IMR-90 (cell line): ENCODE measurements at regions not wholly inside any gene's neighbourhood (a gene's known extent, or its start where the extent isn't known, plus 50 kb on each side); places are given as distances from the start of the nearest gene placed in this dataset.

Experiments used
- ATAC-seq: fragments of 200-7000 bp; cut with Tn5 transposase; 2 replicates; pipeline ENCODE4 v1.9.1; 2020; ENCODE audit warnings: low read depth, mild to moderate bottlenecking, moderate library complexity
- BruUV-seq: library from RNA; stranded (reverse); fragments of 400-500 nt; replicated peaks from 2 replicates; lab custom pipeline; 2021; lab: Mats Ljungman, UMichigan
- CTCF ChIA-PET: fragments of 300-600 bp; formaldehyde crosslinking; extraction: SDS; loops from one replicate; lab custom pipeline; 2021; ENCODE audit warnings: antibody characterized with exemption; lab: Yijun Ruan, JAX
- POLR2A ChIA-PET: fragments of 300-600 bp; sonication (Branson Sonifier 250); formaldehyde crosslinking; loops from one replicate; lab custom pipeline; 2022; ENCODE audit warnings: antibody characterized with exemption; ENCODE audit not compliant: unreplicated experiment; lab: Charles Lee
- DNase-seq: peaks from one replicate; pipeline ENCODE4 v3.0.0; 2013
- H2AFZ ChIP-seq: replicated peaks from 2 replicates; pipeline ENCODE3; 2013; ENCODE audit warnings: low read length, mild to moderate bottlenecking; ENCODE audit not compliant: poor library complexity
- H2AK5ac ChIP-seq: 2 replicates; pipeline ENCODE4 v1.6.1; 2013; ENCODE audit warnings: low read depth, low read length, inconsistent platforms
- H2AK9ac ChIP-seq: replicated peaks from 2 replicates; pipeline ENCODE3; 2013; ENCODE audit warnings: mild to moderate bottlenecking, low read depth, low read length, moderate library complexity; ENCODE audit not compliant: poor library complexity
- H2BK120ac ChIP-seq: 2 replicates; pipeline ENCODE4 v1.6.1; 2013; ENCODE audit warnings: low read depth, low read length, inconsistent platforms
- H2BK15ac ChIP-seq: 3 replicates; pipeline ENCODE4 v1.6.1; 2013; ENCODE audit warnings: low read depth, low read length, inconsistent platforms
- H2BK20ac ChIP-seq: 2 replicates; pipeline ENCODE4 v1.6.1; 2013; ENCODE audit warnings: low read depth, mild to moderate bottlenecking, inconsistent platforms, low read length, moderate library complexity
- H2BK5ac ChIP-seq: 2 replicates; pipeline ENCODE4 v1.6.1; 2013; ENCODE audit warnings: mild to moderate bottlenecking, low read depth, low read length, inconsistent platforms; ENCODE audit not compliant: poor library complexity, severe bottlenecking
- H3K14ac ChIP-seq: replicated peaks from 2 replicates; pipeline ENCODE4 v1.6.1; 2013; ENCODE audit warnings: low read depth, low read length, inconsistent platforms
- H3K18ac ChIP-seq: 2 replicates; pipeline ENCODE4 v1.6.1; 2013; ENCODE audit warnings: low read depth, low read length, control low read depth
- H3K23ac ChIP-seq: 2 replicates; pipeline ENCODE4 v1.6.1; 2013; ENCODE audit warnings: low read depth, low read length, inconsistent platforms
- H3K27ac ChIP-seq: 2 replicates; pipeline ENCODE4 v1.5.1; 2013; ENCODE audit warnings: mild to moderate bottlenecking, control low read depth, low read length; ENCODE audit not compliant: insufficient read depth
- H3K27me3 ChIP-seq: 2 replicates; pipeline ENCODE4 v1.6.1; 2013; ENCODE audit warnings: low read length; ENCODE audit not compliant: control insufficient read depth, insufficient read depth
- H3K36me3 ChIP-seq: 2 replicates; pipeline ENCODE4 v1.6.1; 2013; ENCODE audit warnings: low read length, mixed read lengths; ENCODE audit not compliant: control insufficient read depth, insufficient read depth
- H3K4ac ChIP-seq: 2 replicates; pipeline ENCODE4 v1.6.1; 2013; ENCODE audit warnings: low read depth, low read length, inconsistent platforms
- H3K4me1 ChIP-seq: 2 replicates; pipeline ENCODE4 v1.6.1; 2013; ENCODE audit warnings: low read length, mixed read lengths; ENCODE audit not compliant: control insufficient read depth, insufficient read depth
- H3K4me2 ChIP-seq: 2 replicates; pipeline ENCODE4 v1.6.1; 2013; ENCODE audit warnings: low read depth, mild to moderate bottlenecking, control low read depth, low read length, moderate library complexity
- H3K4me3 ChIP-seq: 2 replicates; pipeline ENCODE4 v1.5.1; 2013; ENCODE audit warnings: low read depth, mild to moderate bottlenecking, control low read depth, low read length, moderate library complexity; ENCODE audit not compliant: insufficient read depth
- H3K56ac ChIP-seq: 2 replicates; pipeline ENCODE4 v1.6.1; 2013; ENCODE audit warnings: low read length, inconsistent platforms; ENCODE audit not compliant: insufficient read depth; ENCODE audit errors: extremely low read depth
- H3K79me1 ChIP-seq, 2 experiments: 2 replicates each; pipeline ENCODE4 v1.6.1; 2013; ENCODE audit warnings: low read length in 2 of 2, inconsistent platforms in 1 of 2, low read depth in 1 of 2
- H3K9ac ChIP-seq: 2 replicates; pipeline ENCODE4 v1.6.1; 2013; ENCODE audit warnings: low read depth, low read length, control low read depth
- H3K9me1 ChIP-seq: 2 replicates; pipeline ENCODE4 v1.6.1; 2013; ENCODE audit warnings: low read length, inconsistent platforms; ENCODE audit not compliant: insufficient read depth
- H3K9me3 ChIP-seq: 2 replicates; pipeline ENCODE4 v1.6.1; 2013; ENCODE audit warnings: low read length; ENCODE audit not compliant: control insufficient read depth, insufficient read depth
- H4K20me1 ChIP-seq: 2 replicates; pipeline ENCODE4 v1.6.1; 2013; ENCODE audit warnings: low read length, inconsistent platforms; ENCODE audit not compliant: insufficient read depth
- H4K5ac ChIP-seq: 2 replicates; pipeline ENCODE4 v1.6.1; 2013; ENCODE audit warnings: mild to moderate bottlenecking, low read depth, low read length, control low read depth
- H4K8ac ChIP-seq, 2 experiments: 2 replicates each; pipeline ENCODE4 v1.6.1; 2013; ENCODE audit warnings: low read depth in 2 of 2, low read length in 2 of 2, control low read depth in 1 of 2, inconsistent platforms in 1 of 2
- H4K91ac ChIP-seq: 2 replicates; pipeline ENCODE4 v1.6.1; 2013; ENCODE audit warnings: low read depth, low read length, inconsistent platforms; ENCODE audit not compliant: insufficient read depth
- BHLHE40 ChIP-seq: fragments of 150-350 bp; IDR thresholded peaks from 2 replicates; pipeline ENCODE4 v1.6.1; 2016; ENCODE audit warnings: mild to moderate bottlenecking, low read depth, low read length
- CEBPB ChIP-seq: IDR thresholded peaks from 2 replicates; pipeline ENCODE4 v1.6.1; 2012; ENCODE audit warnings: low read depth, low read length, improper control_type of control experiment
- CHD1 ChIP-seq: IDR thresholded peaks from 2 replicates; pipeline ENCODE4 v1.6.1; 2012; ENCODE audit warnings: low read depth, low read length, improper control_type of control experiment
- CTCF ChIP-seq: conservative IDR thresholded peaks from 2 replicates; pipeline ENCODE4 v1.5.1; 2012; ENCODE audit warnings: mild to moderate bottlenecking, low read depth, low read length, improper control_type of control experiment
- ELK1 ChIP-seq: fragments of 150-350 bp; IDR thresholded peaks from 2 replicates; pipeline ENCODE4 v1.6.1; 2016; ENCODE audit warnings: low read depth, mild to moderate bottlenecking, low read length, moderate library complexity, borderline replicate concordance
- FOS ChIP-seq: fragments of 150-350 bp; IDR thresholded peaks from 2 replicates; pipeline ENCODE4 v1.6.1; 2016; ENCODE audit warnings: low read depth, low read length
- MAFK ChIP-seq: IDR thresholded peaks from 2 replicates; pipeline ENCODE4 v1.6.1; 2012; ENCODE audit warnings: low read depth, low read length, improper control_type of control experiment
- MAZ ChIP-seq: IDR thresholded peaks from 2 replicates; pipeline ENCODE4 v1.6.1; 2012; ENCODE audit warnings: low read depth, mild to moderate bottlenecking, low read length, improper control_type of control experiment, moderate library complexity, borderline replicate concordance
- MXI1 ChIP-seq: IDR thresholded peaks from 2 replicates; pipeline ENCODE4 v1.6.1; 2012; ENCODE audit warnings: low read depth, mild to moderate bottlenecking, low read length, moderate library complexity, borderline replicate concordance
- NFE2L2 ChIP-seq: fragments of 150-350 bp; IDR thresholded peaks from 2 replicates; pipeline ENCODE4 v1.6.1; 2016; ENCODE audit warnings: low read depth, mild to moderate bottlenecking, low read length
- POLR2A ChIP-seq: IDR thresholded peaks from 2 replicates; pipeline ENCODE4 v1.6.1; 2012; ENCODE audit warnings: mild to moderate bottlenecking, low read depth, low read length
- RAD21 ChIP-seq: IDR thresholded peaks from 2 replicates; pipeline ENCODE4 v1.6.1; 2012; ENCODE audit warnings: low read length, improper control_type of control experiment
- RCOR1 ChIP-seq: IDR thresholded peaks from 2 replicates; pipeline ENCODE4 v1.6.1; 2012; ENCODE audit warnings: mild to moderate bottlenecking, low read length, improper control_type of control experiment; ENCODE audit not compliant: insufficient replicate concordance
- RFX5 ChIP-seq: IDR thresholded peaks from 2 replicates; pipeline ENCODE4 v1.8.0; 2012; ENCODE audit warnings: low read depth, mild to moderate bottlenecking, low read length, moderate library complexity
- SMC3 ChIP-seq: fragments of 150-350 bp; IDR thresholded peaks from 2 replicates; pipeline ENCODE4 v1.6.1; 2016; ENCODE audit warnings: low read depth, mild to moderate bottlenecking, antibody characterized with exemption, low read length, moderate library complexity
- USF2 ChIP-seq: fragments of 150-350 bp; IDR thresholded peaks from 2 replicates; pipeline ENCODE4 v1.6.1; 2017; ENCODE audit warnings: mild to moderate bottlenecking, antibody characterized with exemption, low read length, low read depth
- WGBS, 2 experiments: methylation state at CpG; one replicate each; pipeline versions ENCODE4 v1.1.5 to v1.1.7; 2013; ENCODE audit warnings: missing lambda C conversion rate in 2 of 2; ENCODE audit not compliant: insufficient read length in 1 of 2; ENCODE audit errors: extremely low coverage in 2 of 2; 5-methylcytosine and 5-hydroxymethylcytosine counted together
- dilution Hi-C: fragments of 300-500 bp; cut with HindIII; formaldehyde crosslinking; loops from one replicate; pipeline ENCODE4 v1.14.3; 2018; ENCODE audit warnings: low sequenced_read_pairs; ENCODE audit not compliant: unreplicated experiment
- in situ Hi-C: fragments of 300-500 bp; cut with MboI; formaldehyde crosslinking; loops from 3 replicates; pipeline ENCODE4 v1.14.3; 2019; ENCODE audit warnings: low sequenced_read_pairs, inconsistent platforms, mixed read lengths
- intact Hi-C: fragments of 100-400 bp; cut with micrococcal nuclease; formaldehyde crosslinking; loops from 2 replicates; pipeline ENCODE4 v1.10.0; 2022

- Histone ChIP-seq H3K9me3 (no peaks in the 10 kb centered on the region), H3K4me3 (no peak overlapping the region), H2BK20ac (no peak overlapping the region), H3K79me1 (no peaks in the 10 kb centered on the region), H2AK5ac (no peak overlapping the region), H4K8ac (no peak overlapping the region), H3K23ac (no peak overlapping the region), H3K4me1 (no peaks in the 10 kb centered on the region), H3K4ac (no peak overlapping the region), H3K56ac (no peak overlapping the region), H2BK5ac (no peak overlapping the region), H2BK120ac (no peak overlapping the region), H2AK9ac (no peak overlapping the region), H3K18ac (no peak overlapping the region), H3K9ac (no peak overlapping the region), H4K5ac (no peak overlapping the region), H2AFZ (no peak overlapping the region), H4K20me1 (no peaks in the 10 kb centered on the region), H3K27ac (no peak overlapping the region), H4K91ac (no peak overlapping the region), H3K36me3 (no peaks in the 10 kb centered on the region), H3K4me2 (no peak overlapping the region), H3K9me1 (no peaks in the 10 kb centered on the region), H3K14ac (no peak overlapping the region), H2BK15ac (no peak overlapping the region), H3K27me3 (no peaks in the 10 kb centered on the region)
- no CpG with 5 or more reads among the region's 4 CpGs for WGBS, 2 experiments
- ChIA-PET POLR2A (no interaction called here), CTCF (interaction anchor here (0.6 to 1.7 kb wide), 4 partner anchors 202 to 1167 kb away, joined by 3 to 7 read pairs (median 4); no protein-coding TSS in a partner anchor)
- in situ Hi-C loops (no loop called here), intact Hi-C loops (loop anchor here (1.0 to 10.0 kb wide), 5 partner anchors 195 to 1005 kb away; no protein-coding TSS in a partner anchor), dilution Hi-C loops (no loop called here)
- no peak for DNase-seq
- ATAC-seq: no peak
- no TSS peak for BruUV-seq
- TF ChIP-seq POLR2A (no peak), CHD1 (no peak), RCOR1 (no peak), BHLHE40 (no peak), ELK1 (no peak), CEBPB (no peak), USF2 (no peak), MAZ (no peak), FOS (no peak), SMC3 (no peak), CTCF (no peak), MXI1 (no peak), RAD21 (no peak), NFE2L2 (no peak), MAFK (no peak), RFX5 (no peak)
Measured at GRCh38 chr1:60847855-60848582, 234.3 kb upstream of the NFIA start.
